Central memory CD8-positive, alpha-beta T cell (primary cell): ENCODE measurements at regions not wholly inside any gene's neighbourhood (a gene's known extent, or its start where the extent isn't known, plus 50 kb on each side); places are given as distances from the start of the nearest gene placed in this dataset.

Experiments used
- ATAC-seq: fragments of 150-1000 bp; cut with Tn5 transposase; replicated peaks from 2 replicates; pipeline ENCODE4 v1.10.0; 2022; ENCODE audit warnings: mild to moderate bottlenecking, moderate FRiP score, moderate number of reproducible peaks; ENCODE audit not compliant: poor library complexity, severe bottlenecking; ENCODE audit errors: extremely low read depth
- DNase-seq, 2 donors: peaks; one replicate each; pipeline ENCODE4 v3.0.0; 2021; ENCODE audit warnings: low spot score in 2 of 2
- H3K27ac Mint-ChIP-seq: one replicate; pipeline ENCODE4 v1.8.0; 2022; ENCODE audit warnings: low read depth, mild to moderate bottlenecking, moderate library complexity, mixed read lengths
- H3K27me3 Mint-ChIP-seq: one replicate; pipeline ENCODE4 v1.8.0; 2022; ENCODE audit warnings: mixed read lengths
- H3K36me3 Mint-ChIP-seq: one replicate; pipeline ENCODE4 v1.8.0; 2022; ENCODE audit warnings: mild to moderate bottlenecking, moderate library complexity, mixed read lengths; ENCODE audit not compliant: insufficient read depth
- H3K4me1 Mint-ChIP-seq: one replicate; pipeline ENCODE4 v1.8.0; 2022; ENCODE audit warnings: mixed read lengths
- H3K4me3 Mint-ChIP-seq: one replicate; pipeline ENCODE4 v1.8.0; 2022; ENCODE audit warnings: mild to moderate bottlenecking, moderate library complexity, mixed read lengths
- H3K9me3 Mint-ChIP-seq: one replicate; pipeline ENCODE4 v1.8.0; 2022; ENCODE audit warnings: mixed read lengths

DNA sequence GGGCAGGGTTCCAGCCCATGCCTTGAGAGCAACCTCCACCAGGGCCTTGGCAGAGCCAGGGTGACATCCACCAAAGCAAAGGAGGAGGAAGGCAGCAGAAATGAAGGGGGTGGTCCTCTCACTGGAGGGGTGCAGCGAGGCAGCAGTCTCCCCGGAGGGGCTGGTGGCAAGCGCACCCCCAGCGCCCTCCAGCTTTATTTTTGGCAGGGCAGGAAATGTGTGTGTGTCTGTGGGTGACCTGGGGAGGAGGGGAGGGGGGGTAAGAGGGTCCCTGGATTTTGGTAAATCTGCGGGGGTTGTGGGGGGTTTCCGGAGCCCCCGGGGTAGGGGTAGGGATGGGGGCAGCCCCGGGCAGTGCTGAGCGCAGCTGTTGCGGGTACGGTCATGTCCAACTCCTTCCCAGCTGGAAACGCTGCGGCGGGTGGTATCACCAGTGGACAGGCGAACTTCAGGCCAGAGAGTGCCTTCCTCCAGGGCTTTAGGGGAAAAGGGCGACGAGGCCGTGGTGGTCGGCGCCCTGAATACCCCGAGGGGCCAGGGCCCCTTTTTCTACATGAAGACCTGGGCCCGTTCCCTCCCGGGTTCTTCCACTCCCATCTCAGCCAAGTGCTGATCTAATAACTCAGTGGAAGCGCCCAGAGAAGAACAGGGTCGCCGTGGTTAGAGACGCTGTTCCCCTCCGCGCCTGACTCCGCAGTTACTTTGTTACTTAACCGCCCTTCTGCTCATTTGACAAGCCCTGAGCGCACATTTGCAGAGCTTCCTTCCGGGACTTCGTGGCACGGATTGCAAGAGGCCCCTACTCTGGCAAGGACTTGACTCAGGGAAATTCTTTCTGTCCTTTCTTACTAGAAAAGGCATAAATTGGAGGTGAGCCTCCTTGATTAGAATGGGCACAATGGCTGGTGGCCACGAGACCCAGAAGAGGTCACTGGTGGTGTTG is 55.2 kb downstream of the FOS start:
- ATAC-seq, result peak; percentile 94
- Mint-ChIP-seq H3K27ac (peak overlapping the region; percentile 92), H3K9me3 (no peaks in the 10 kb centered on the region), H3K4me3 (peak overlapping the region; percentile 74), H3K27me3 (peaks cover 8% of the 10 kb centered on the region), H3K4me1 (peaks cover 19% of the 10 kb centered on the region), H3K36me3 (peaks cover 1% of the 10 kb centered on the region)
- DNase-seq, result peak; percentile 21 to 33

DNA sequence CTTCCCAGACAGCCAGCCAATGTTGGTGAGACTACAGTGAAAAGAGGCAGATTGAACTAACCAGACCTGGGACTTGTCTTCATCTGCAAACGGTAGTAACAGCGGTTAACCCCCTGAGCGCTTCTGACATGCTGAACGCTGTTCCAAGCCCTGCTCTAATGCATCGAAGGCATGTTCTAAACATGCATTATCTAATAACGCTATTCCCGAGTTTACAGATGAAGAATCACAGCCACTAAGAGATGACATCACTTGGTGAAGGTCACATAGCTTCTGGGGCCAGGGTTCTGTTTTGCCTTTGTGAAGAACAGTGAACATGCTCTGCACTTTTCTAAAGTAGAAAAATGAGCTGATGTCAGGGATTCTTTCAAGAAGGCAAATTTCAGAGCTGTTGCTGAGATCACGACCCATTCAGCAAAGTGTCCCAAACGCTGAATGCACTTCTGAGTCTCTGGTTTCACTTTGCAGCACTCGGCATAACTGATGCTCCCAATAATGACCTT is 56.0 kb downstream of the FOS start:
- peak overlapping the region; percentile 92 for H3K27ac Mint-ChIP-seq
- peak overlapping the region; percentile 74 for H3K4me3 Mint-ChIP-seq
- H3K27me3 Mint-ChIP-seq, result peaks cover 9% of the 10 kb centered on the region
- no peaks in the 10 kb centered on the region for H3K9me3 Mint-ChIP-seq
- DNase-seq (no peak), ATAC-seq (peak; percentile 25)
- H3K4me1 Mint-ChIP-seq, result peaks cover 19% of the 10 kb centered on the region
- H3K36me3 Mint-ChIP-seq, result peaks cover 1% of the 10 kb centered on the region

- no peak overlapping the region for H3K27ac Mint-ChIP-seq
- no peak for ATAC-seq
- H3K4me1 Mint-ChIP-seq, result peaks cover 19% of the 10 kb centered on the region
- DNase-seq, result no peak
- no peaks in the 10 kb centered on the region for H3K9me3 Mint-ChIP-seq
- peaks cover 9% of the 10 kb centered on the region for H3K27me3 Mint-ChIP-seq
- H3K4me3 Mint-ChIP-seq, result peak overlapping the region; percentile 36
- H3K36me3 Mint-ChIP-seq, result peaks cover 1% of the 10 kb centered on the region
These were observed 56.9 kb downstream of the FOS start for GRCh38 chr14:75335571-75335970.

GRCh38 chr14:75338398-75338797 is 59.8 kb downstream of the FOS start:
- H3K4me3 Mint-ChIP-seq, result no peak overlapping the region
- no peaks in the 10 kb centered on the region for H3K9me3 Mint-ChIP-seq
- H3K27me3 Mint-ChIP-seq, result peaks cover 23% of the 10 kb centered on the region
- ATAC-seq, result no peak
- no peak overlapping the region for H3K27ac Mint-ChIP-seq
- no peak for DNase-seq
- peaks cover 12% of the 10 kb centered on the region for H3K4me1 Mint-ChIP-seq
- H3K36me3 Mint-ChIP-seq, result peaks cover 1% of the 10 kb centered on the region

DNA sequence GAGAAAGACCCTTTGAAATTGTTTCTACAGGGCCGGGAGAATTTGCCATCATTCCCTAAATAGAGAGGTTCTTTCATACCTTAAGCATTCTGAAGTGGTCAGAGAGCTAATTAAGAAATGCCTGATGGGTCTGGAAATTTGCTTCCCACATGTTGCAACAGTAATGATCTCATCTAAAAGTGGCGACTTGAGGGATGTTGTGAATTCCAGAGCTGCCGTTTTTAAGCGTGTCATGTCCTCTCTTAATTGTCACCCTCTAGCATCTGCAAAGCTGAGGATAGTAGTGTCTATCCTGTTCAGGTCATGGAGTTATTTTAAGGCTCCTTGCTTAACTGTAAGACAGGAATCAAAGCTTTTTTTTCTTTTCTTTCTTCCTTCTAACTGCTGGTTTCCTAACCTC is 60.4 kb downstream of the FOS start:
- H3K36me3 Mint-ChIP-seq, result no peaks in the 10 kb centered on the region
- ATAC-seq (no peak), DNase-seq (no peak)
- H3K4me3 Mint-ChIP-seq, result no peak overlapping the region
- H3K27me3 Mint-ChIP-seq, result peaks cover 23% of the 10 kb centered on the region
- H3K27ac Mint-ChIP-seq, result no peak overlapping the region
- no peaks in the 10 kb centered on the region for H3K9me3 Mint-ChIP-seq
- H3K4me1 Mint-ChIP-seq, result peaks cover 8% of the 10 kb centered on the region

- peaks cover 33% of the 10 kb centered on the region for H3K27me3 Mint-ChIP-seq
- H3K9me3 Mint-ChIP-seq, result no peaks in the 10 kb centered on the region
- DNase-seq (no peak), ATAC-seq (no peak)
- H3K27ac Mint-ChIP-seq, result no peak overlapping the region
- H3K4me1 Mint-ChIP-seq, result no peaks in the 10 kb centered on the region
- H3K36me3 Mint-ChIP-seq, result no peaks in the 10 kb centered on the region
- H3K4me3 Mint-ChIP-seq, result no peak overlapping the region
These were observed 62.3 kb downstream of the FOS start for GRCh38 chr14:75340921-75341320.

DNA sequence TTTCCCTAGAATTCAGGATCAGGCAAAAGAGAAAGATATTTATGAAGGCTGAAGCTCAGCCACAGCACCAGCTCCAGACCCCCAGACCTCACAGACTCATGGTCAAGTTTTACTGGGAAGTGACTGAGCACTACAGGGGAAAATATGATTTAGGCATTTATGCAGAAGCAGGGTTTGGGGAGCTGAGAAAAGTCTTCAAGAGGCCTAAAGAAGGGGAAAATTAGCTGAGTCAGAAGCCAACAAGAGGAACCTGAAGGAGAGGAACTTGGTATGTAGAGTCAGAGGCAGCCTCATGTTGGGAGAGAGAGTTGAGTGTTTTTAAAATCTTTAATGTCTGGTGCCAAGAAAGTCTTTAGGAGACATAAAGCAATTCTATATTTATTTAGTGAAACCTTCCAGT is 63.0 kb downstream of the FOS start:
- DNase-seq, result no peak
- no peak overlapping the region for H3K4me3 Mint-ChIP-seq
- ATAC-seq, result no peak
- H3K36me3 Mint-ChIP-seq, result no peaks in the 10 kb centered on the region
- no peak overlapping the region for H3K27ac Mint-ChIP-seq
- H3K27me3 Mint-ChIP-seq, result peaks cover 33% of the 10 kb centered on the region
- H3K9me3 Mint-ChIP-seq, result no peaks in the 10 kb centered on the region
- no peaks in the 10 kb centered on the region for H3K4me1 Mint-ChIP-seq

DNA sequence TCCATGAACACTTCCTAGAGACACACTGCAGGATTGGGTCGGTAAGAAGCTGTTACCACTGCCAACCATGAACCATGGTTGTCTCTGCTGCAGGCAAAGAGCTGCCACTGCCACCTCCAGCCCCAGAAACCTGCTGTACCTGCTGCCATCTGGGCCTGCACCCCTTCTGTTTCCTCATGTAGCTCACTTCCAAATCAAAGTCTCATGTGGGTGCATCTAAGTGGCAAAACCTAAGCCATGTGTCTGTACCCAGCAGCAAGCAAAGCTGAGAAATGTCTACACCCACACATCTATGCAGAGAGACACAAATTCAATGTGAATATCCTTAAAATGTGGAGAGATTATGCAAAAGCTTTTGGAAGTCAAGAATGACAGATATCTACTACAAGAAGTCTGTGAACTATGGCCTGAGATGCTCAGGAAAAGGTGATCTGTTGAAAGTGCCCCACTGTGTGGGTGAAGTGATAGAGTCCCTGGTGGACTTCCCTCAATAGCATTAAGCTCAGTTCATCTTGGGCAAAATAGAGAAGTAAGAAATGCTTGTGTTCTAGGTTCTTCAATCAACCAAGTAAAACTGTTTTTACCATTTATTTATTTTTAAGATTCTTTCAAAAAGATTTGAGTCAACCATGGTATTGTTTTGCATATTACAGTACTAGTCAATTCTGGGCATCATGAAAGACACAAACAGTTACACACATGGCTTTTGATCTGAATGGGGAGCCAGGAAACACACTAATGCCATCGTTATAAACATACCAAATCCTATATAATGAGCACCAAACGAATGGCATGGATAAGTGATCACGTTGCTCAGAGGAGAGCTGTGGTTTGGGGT is 64.4 kb downstream of the FOS start:
- no peak for ATAC-seq
- peaks cover 33% of the 10 kb centered on the region for H3K27me3 Mint-ChIP-seq
- H3K4me1 Mint-ChIP-seq, result no peaks in the 10 kb centered on the region
- H3K27ac Mint-ChIP-seq, result no peak overlapping the region
- DNase-seq, result no peak
- H3K4me3 Mint-ChIP-seq, result no peak overlapping the region
- H3K9me3 Mint-ChIP-seq, result no peaks in the 10 kb centered on the region
- H3K36me3 Mint-ChIP-seq, result no peaks in the 10 kb centered on the region

DNA sequence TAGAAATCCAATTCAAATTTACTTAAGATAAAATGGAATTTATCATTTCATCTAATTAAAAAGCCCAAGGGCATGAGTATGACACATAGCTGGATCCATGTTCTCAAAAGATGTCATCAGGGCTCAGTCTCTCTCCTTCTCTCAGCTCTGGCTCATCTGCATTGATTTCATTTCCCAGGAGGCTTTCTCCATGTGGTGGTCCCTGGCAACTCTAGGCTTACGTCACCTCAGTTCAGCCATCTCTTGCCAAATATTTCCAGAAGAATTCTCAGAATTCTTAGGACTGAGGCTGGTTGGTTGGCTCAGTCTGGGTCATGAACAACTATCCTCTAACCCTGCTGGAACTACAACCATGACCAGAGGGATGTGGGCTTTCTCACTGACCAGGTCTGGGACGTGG is 65.3 kb downstream of the FOS start:
- Mint-ChIP-seq H3K27me3 (peaks cover 24% of the 10 kb centered on the region), H3K36me3 (no peaks in the 10 kb centered on the region), H3K27ac (no peak overlapping the region), H3K9me3 (no peaks in the 10 kb centered on the region), H3K4me3 (no peak overlapping the region), H3K4me1 (no peaks in the 10 kb centered on the region)
- DNase-seq (no peak), ATAC-seq (no peak)

DNA sequence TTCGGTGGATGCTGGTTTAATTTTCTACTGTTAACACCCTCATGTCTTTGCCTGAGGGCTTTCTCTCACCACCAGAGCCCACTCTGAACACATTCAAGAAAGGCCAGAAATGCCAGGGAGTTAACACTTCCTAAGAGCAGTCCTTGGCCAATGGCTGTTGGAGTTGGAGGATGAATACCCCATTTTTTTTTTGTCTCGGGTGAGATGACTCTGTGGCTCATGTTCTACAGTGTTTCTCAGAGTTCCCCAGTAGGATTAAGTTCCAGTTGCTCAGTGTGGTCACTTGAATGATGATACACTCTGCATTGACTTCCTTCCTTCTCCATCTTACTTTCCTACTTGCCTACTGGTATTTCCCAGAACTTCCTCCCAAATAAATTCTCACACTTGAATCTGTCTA is 65.8 kb downstream of the FOS start:
- Mint-ChIP-seq H3K9me3 (no peaks in the 10 kb centered on the region), H3K4me3 (no peak overlapping the region), H3K4me1 (no peaks in the 10 kb centered on the region), H3K36me3 (no peaks in the 10 kb centered on the region), H3K27ac (no peak overlapping the region), H3K27me3 (peaks cover 24% of the 10 kb centered on the region)
- DNase-seq (no peak), ATAC-seq (no peak)

DNA sequence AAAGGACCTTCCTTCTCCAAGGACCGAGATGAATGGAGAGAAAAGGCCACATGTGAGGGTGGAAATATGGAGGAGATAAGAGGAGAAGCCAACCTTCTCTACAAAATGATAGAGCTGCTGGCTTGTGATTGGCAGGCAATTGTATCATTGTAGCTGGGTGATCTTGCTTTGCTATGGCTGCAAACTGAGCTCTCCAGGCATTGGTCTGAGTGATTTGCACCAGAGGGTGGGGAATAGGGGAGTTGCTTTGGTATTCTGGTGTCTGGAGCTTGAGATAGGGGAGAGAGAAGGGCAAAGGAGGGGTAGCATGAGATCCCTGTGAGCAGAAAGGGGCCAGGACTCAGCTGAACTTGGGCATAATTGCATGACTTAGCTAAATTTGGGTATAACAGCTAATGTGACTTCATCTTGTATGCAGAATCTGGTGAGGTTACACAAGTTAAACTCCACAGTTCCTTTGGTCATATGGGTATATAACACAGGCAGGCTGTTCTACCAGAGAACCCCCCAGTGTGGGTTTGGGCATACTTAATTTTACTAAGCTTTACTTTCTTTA is 72.0 kb downstream of the FOS start:
- H3K4me3 Mint-ChIP-seq, result no peak overlapping the region
- H3K27ac Mint-ChIP-seq, result no peak overlapping the region

GRCh38 chr14:75359098-75359497 is 68.7 kb upstream of the JDP2 start:
- H3K27ac Mint-ChIP-seq, result no peak overlapping the region
- H3K27me3 Mint-ChIP-seq, result peaks cover 7% of the 10 kb centered on the region
- no peaks in the 10 kb centered on the region for H3K9me3 Mint-ChIP-seq
- H3K4me1 Mint-ChIP-seq, result no peaks in the 10 kb centered on the region
- DNase-seq (no peak), ATAC-seq (no peak)
- H3K4me3 Mint-ChIP-seq, result no peak overlapping the region
- H3K36me3 Mint-ChIP-seq, result peaks cover 1% of the 10 kb centered on the region

More for the DNA sequence above, 72.0 kb downstream of the FOS start:
- H3K9me3 Mint-ChIP-seq, result no peaks in the 10 kb centered on the region
- H3K36me3 Mint-ChIP-seq, result no peaks in the 10 kb centered on the region
- DNase-seq, result no peak
- ATAC-seq, result no peak
- H3K27me3 Mint-ChIP-seq, result no peaks in the 10 kb centered on the region
- H3K4me1 Mint-ChIP-seq, result no peaks in the 10 kb centered on the region
